Fibroblast of pulmonary artery (primary cell): ENCODE measurements at regions not wholly inside any gene's neighbourhood (a gene's known extent, or its start where the extent isn't known, plus 50 kb on each side); places are given as distances from the start of the nearest gene placed in this dataset.
A peak's percentile ranks its signal among the peaks of the same experiment; 100 is the strongest.
"Not testable (repeated sequence)": the region's sequence is repeated elsewhere in the genome, so short reads cannot be mapped to it uniquely, and the experiment has no call there.

Experiments used
- DNase-seq: peaks from one replicate; pipeline ENCODE4 v3.0.0-alpha.2; 2010; ENCODE audit warnings: low read depth
- H3K4me3 ChIP-seq: replicated peaks from 2 replicates; pipeline ENCODE4 v1.5.1; 2011; ENCODE audit warnings: low read depth, mild to moderate bottlenecking, control low read depth, low read length, moderate library complexity
- CTCF ChIP-seq: IDR thresholded peaks from 2 replicates; pipeline ENCODE4 v1.5.1; 2011; ENCODE audit warnings: mild to moderate bottlenecking, control low read depth, low read length, inconsistent platforms; ENCODE audit errors: missing control alignments

- H3K4me3 ChIP-seq = no peak overlapping the region
- no peak for TF ChIP-seq CTCF
- DNase-seq = no peak
Measured at GRCh38 chr3:109687626-109688025, 350.3 kb upstream of the DPPA4 start.

- H3K4me3 ChIP-seq = no peak overlapping the region
- TF ChIP-seq CTCF = peak; percentile 6
- no peak for DNase-seq
Measured at GRCh38 chr3:109696932-109697331, 359.6 kb upstream of the DPPA4 start.

- no peak for TF ChIP-seq CTCF
- DNase-seq = peak; percentile 72
- no peak overlapping the region for H3K4me3 ChIP-seq
Measured at GRCh38 chr3:109702252-109702651, 364.9 kb upstream of the DPPA4 start.

GRCh38 chr3:109702976-109703375 lies 365.6 kb upstream of the DPPA4 start:
- no peak for TF ChIP-seq CTCF
- no peak for DNase-seq
- H3K4me3 ChIP-seq = no peak overlapping the region

- DNase-seq, H3K4me3 ChIP-seq: not testable (repeated sequence)
Measured at GRCh38 chr3:109705133-109705532, 367.8 kb upstream of the DPPA4 start.

- TF ChIP-seq CTCF = no peak
- no peak overlapping the region for H3K4me3 ChIP-seq
- no peak for DNase-seq
Measured at GRCh38 chr3:109707617-109708016, 370.3 kb upstream of the DPPA4 start.

GRCh38 chr3:109713288-109713687 lies 375.9 kb upstream of the DPPA4 start:
- TF ChIP-seq CTCF = no peak
- no peak for DNase-seq
- H3K4me3 ChIP-seq = no peak overlapping the region

- H3K4me3 ChIP-seq = no peak overlapping the region
- DNase-seq = no peak
- no peak for TF ChIP-seq CTCF
Measured at GRCh38 chr3:109715707-109716106, 378.4 kb upstream of the DPPA4 start.
